T-helper 2 cell (primary cell): ENCODE measurements at regions not wholly inside any gene's neighbourhood (a gene's known extent, or its start where the extent isn't known, plus 50 kb on each side); places are given as distances from the start of the nearest gene placed in this dataset.

Experiments used
- DNase-seq, 5 experiments: peaks; one replicate each; pipeline versions ENCODE4 v3.0.0 to v3.0.0-alpha.2; 2012 to 2022

DNA sequence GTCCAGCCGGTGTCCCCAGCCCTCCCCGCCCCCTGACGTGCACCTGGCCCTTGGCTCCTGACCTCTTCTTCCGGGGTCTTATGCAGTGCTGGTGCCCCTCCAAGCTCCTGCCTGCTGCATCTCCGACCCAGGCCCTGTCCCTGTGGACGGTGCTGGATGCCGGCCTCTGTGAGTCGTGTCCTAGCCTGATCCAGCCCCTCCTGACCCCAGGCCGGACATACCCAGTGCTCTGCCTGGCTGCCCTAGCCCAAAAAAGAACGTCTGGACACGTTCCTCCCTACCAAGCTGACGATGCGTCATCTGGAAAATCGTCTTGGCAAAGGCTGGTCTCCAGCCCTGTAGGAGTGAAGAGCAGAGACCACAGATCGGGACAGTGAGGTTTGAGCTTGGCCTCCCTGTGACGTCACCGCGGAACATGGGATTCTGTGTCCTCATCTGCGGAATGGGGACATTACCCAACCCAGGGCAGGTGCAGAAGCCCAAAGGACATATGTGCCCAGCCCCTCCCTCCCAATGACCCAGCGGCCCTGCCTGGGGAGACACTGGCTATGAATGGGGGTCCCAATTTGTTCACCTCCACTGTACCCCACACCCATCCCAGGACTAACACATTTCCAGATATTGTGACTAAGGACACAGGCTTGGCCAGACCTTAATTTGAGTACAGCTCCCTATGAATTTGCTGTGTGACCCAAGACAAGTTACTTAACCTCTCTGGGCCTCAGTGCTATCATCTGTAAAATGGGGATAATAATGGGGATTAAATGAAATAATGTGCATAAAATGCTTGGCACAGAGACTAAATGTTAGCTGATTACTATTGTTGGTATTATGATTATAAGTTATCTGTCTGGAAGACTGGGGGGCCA lies 51.0 kb upstream of the BCL11B start:
- no peak for DNase-seq

DNA sequence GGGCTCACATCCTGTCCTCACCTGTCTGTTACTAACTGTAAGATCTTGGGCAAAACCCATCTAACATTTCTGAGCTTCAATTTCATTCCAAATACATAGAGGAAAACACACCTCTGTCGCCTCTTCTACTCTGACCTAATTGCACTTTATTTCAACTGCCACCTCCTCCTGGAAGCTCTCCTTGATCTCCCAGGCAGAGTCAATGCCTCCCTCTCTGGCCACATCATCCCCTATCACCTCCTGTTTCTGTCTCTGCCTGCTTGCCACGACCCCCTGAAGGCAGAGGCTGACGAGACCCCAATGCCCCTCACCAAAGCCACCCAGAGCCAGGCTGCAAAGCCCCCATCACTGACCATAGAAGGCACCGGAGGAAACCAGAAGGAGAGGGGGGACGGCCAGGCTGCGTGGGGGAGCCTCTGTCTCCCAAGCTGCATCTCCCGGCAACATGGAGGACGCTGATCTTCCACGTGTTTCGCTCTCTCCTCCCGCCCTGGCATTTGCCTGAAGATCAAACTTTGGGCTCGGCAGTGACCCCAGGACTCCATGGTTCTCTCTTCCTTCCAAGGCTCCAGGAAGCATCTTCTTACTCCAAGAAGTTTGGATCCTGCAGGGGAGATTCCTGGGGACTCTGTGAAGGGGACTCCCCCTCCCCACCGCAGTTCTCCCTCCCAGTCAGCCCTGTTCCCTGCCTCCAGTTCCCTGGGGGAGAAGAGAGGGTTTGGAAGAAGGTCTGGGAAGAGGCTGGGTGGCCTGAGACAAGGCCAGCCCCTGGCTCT lies 50.1 kb upstream of the BCL11B start:
- DNase-seq = no peak
